T-helper 1 cell treated with Interleukin-12 subunit alpha and Interleukin-12 subunit beta and Interleukin-4 antibody, amounts not matched to agents 30 μg/mL and 1 μg/mL, for 36 hours (primary cell): ENCODE measurements at regions not wholly inside any gene's neighbourhood (a gene's known extent, or its start where the extent isn't known, plus 50 kb on each side); places are given as distances from the start of the nearest gene placed in this dataset.
"Not testable (repeated sequence)": the region's sequence is repeated elsewhere in the genome, so short reads cannot be mapped to it uniquely, and the experiment has no call there.

ENCODE experiments used
- H3K27ac Mint-ChIP-seq: one replicate; pipeline ENCODE4 v1.8.0; 2021; ENCODE audit warnings: mild to moderate bottlenecking, mixed read lengths
- H3K27me3 Mint-ChIP-seq: one replicate; pipeline ENCODE4 v1.8.0; 2021; ENCODE audit warnings: low read depth, mixed read lengths
- H3K36me3 Mint-ChIP-seq: one replicate; pipeline ENCODE4 v1.8.0; 2021; ENCODE audit warnings: low read depth, mixed read lengths
- H3K4me1 Mint-ChIP-seq: one replicate; pipeline ENCODE4 v1.8.0; 2021; ENCODE audit warnings: low read depth, mixed read lengths
- H3K4me3 Mint-ChIP-seq: one replicate; pipeline ENCODE4 v1.8.0; 2021; ENCODE audit warnings: mild to moderate bottlenecking, moderate library complexity, mixed read lengths
- H3K9me3 Mint-ChIP-seq: one replicate; pipeline ENCODE4 v1.8.0; 2021; ENCODE audit warnings: mixed read lengths

GRCh38 chr2:239804161-239805042 is 220.7 kb downstream of the NDUFA10 start:
- Mint-ChIP-seq H3K27me3 (peaks cover 4% of the 10 kb centered on the region), H3K27ac (no peak overlapping the region), H3K9me3 (no peaks in the 10 kb centered on the region), H3K4me1 (no peaks in the 10 kb centered on the region), H3K36me3 (no peaks in the 10 kb centered on the region), H3K4me3 (no peak overlapping the region)

- Mint-ChIP-seq H3K27me3 (peaks cover 4% of the 10 kb centered on the region), H3K36me3 (no peaks in the 10 kb centered on the region), H3K9me3 (no peaks in the 10 kb centered on the region), H3K27ac (no peak overlapping the region), H3K4me3 (no peak overlapping the region), H3K4me1 (no peaks in the 10 kb centered on the region)
Measured at GRCh38 chr2:239803766-239804115, 221.4 kb downstream of the NDUFA10 start.

- no peak overlapping the region for H3K27ac Mint-ChIP-seq
- H3K27me3 Mint-ChIP-seq, result peaks cover 4% of the 10 kb centered on the region
- no peaks in the 10 kb centered on the region for H3K36me3 Mint-ChIP-seq
Measured at GRCh38 chr2:239803102-239803765, 221.9 kb downstream of the NDUFA10 start.

GRCh38 chr2:239802185-239802649 is 222.9 kb downstream of the NDUFA10 start:
- Mint-ChIP-seq H3K36me3 (no peaks in the 10 kb centered on the region), H3K4me1 (no peaks in the 10 kb centered on the region), H3K9me3 (no peaks in the 10 kb centered on the region), H3K4me3 (no peak overlapping the region), H3K27ac (no peak overlapping the region), H3K27me3 (peaks cover 4% of the 10 kb centered on the region)

More at GRCh38 chr2:239803102-239803765, 221.9 kb downstream of the NDUFA10 start:
- Mint-ChIP-seq H3K9me3 (no peaks in the 10 kb centered on the region), H3K4me3 (no peak overlapping the region), H3K4me1 (no peaks in the 10 kb centered on the region)

GRCh38 chr2:239801404-239802184 is 223.5 kb downstream of the NDUFA10 start:
- Mint-ChIP-seq H3K9me3 (no peaks in the 10 kb centered on the region), H3K4me3 (no peak overlapping the region), H3K27me3 (peaks cover 4% of the 10 kb centered on the region), H3K4me1 (no peaks in the 10 kb centered on the region), H3K27ac (no peak overlapping the region), H3K36me3 (no peaks in the 10 kb centered on the region)

GRCh38 chr2:239800785-239801386 is 224.3 kb downstream of the NDUFA10 start:
- no peak overlapping the region for H3K27ac Mint-ChIP-seq
- no peaks in the 10 kb centered on the region for H3K4me1 Mint-ChIP-seq
- no peaks in the 10 kb centered on the region for H3K36me3 Mint-ChIP-seq
- peaks cover 4% of the 10 kb centered on the region for H3K27me3 Mint-ChIP-seq
- H3K4me3 Mint-ChIP-seq, result no peak overlapping the region
- no peaks in the 10 kb centered on the region for H3K9me3 Mint-ChIP-seq

GRCh38 chr2:239797316-239797715 is 227.8 kb downstream of the NDUFA10 start:
- no peak overlapping the region for H3K4me3 Mint-ChIP-seq
- H3K36me3 Mint-ChIP-seq, result no peaks in the 10 kb centered on the region
- no peaks in the 10 kb centered on the region for H3K4me1 Mint-ChIP-seq
- H3K27ac Mint-ChIP-seq, result no peak overlapping the region
- no peaks in the 10 kb centered on the region for H3K9me3 Mint-ChIP-seq
- peaks cover 4% of the 10 kb centered on the region for H3K27me3 Mint-ChIP-seq

GRCh38 chr2:239795761-239796160 is 229.4 kb downstream of the NDUFA10 start:
- not testable (repeated sequence) for H3K27ac Mint-ChIP-seq, H3K4me1 Mint-ChIP-seq, H3K9me3 Mint-ChIP-seq, H3K36me3 Mint-ChIP-seq, H3K4me3 Mint-ChIP-seq, H3K27me3 Mint-ChIP-seq

GRCh38 chr2:239793836-239794235 is 231.3 kb downstream of the NDUFA10 start:
- Mint-ChIP-seq H3K9me3 (no peaks in the 10 kb centered on the region), H3K27ac (no peak overlapping the region), H3K36me3 (no peaks in the 10 kb centered on the region), H3K27me3 (no peaks in the 10 kb centered on the region), H3K4me3 (no peak overlapping the region), H3K4me1 (no peaks in the 10 kb centered on the region)

- Mint-ChIP-seq H3K4me3 (no peak overlapping the region), H3K36me3 (no peaks in the 10 kb centered on the region), H3K27ac (no peak overlapping the region), H3K4me1 (no peaks in the 10 kb centered on the region), H3K27me3 (no peaks in the 10 kb centered on the region), H3K9me3 (no peaks in the 10 kb centered on the region)
Measured at GRCh38 chr2:239793086-239793485, 232.1 kb downstream of the NDUFA10 start.

- Mint-ChIP-seq H3K9me3 (no peaks in the 10 kb centered on the region), H3K4me1 (no peaks in the 10 kb centered on the region), H3K4me3 (no peak overlapping the region), H3K27ac (no peak overlapping the region), H3K36me3 (no peaks in the 10 kb centered on the region), H3K27me3 (no peaks in the 10 kb centered on the region)
Measured at GRCh38 chr2:239792405-239793084, 232.6 kb downstream of the NDUFA10 start.

GRCh38 chr2:239791526-239792404 is 233.4 kb downstream of the NDUFA10 start:
- no peak overlapping the region for H3K27ac Mint-ChIP-seq
- H3K27me3 Mint-ChIP-seq, result no peaks in the 10 kb centered on the region
- H3K36me3 Mint-ChIP-seq, result no peaks in the 10 kb centered on the region

GRCh38 chr2:239790721-239791120 is 234.4 kb downstream of the NDUFA10 start:
- Mint-ChIP-seq H3K4me3 (no peak overlapping the region), H3K9me3 (peaks cover 3% of the 10 kb centered on the region), H3K27ac (no peak overlapping the region), H3K27me3 (peaks cover 7% of the 10 kb centered on the region), H3K4me1 (no peaks in the 10 kb centered on the region), H3K36me3 (no peaks in the 10 kb centered on the region)

More at GRCh38 chr2:239791526-239792404, 233.4 kb downstream of the NDUFA10 start:
- Mint-ChIP-seq H3K4me3 (no peak overlapping the region), H3K9me3 (no peaks in the 10 kb centered on the region), H3K4me1 (no peaks in the 10 kb centered on the region)
